Activated naive CD4-positive, alpha-beta T cell treated with anti-CD3 and anti-CD28 coated beads for 36 hours (primary cell): ENCODE measurements at regions not wholly inside any gene's neighbourhood (a gene's known extent, or its start where the extent isn't known, plus 50 kb on each side); places are given as distances from the start of the nearest gene placed in this dataset.

Experiments
- CTCF ChIA-PET: fragments of 350-600 bp; sonication (Branson Sonifier 250); formaldehyde crosslinking; loops from one replicate; lab custom pipeline; 2021; ENCODE audit warnings: antibody characterized with exemption; lab: Charles Lee
- DNase-seq: peaks from one replicate; pipeline ENCODE4 v3.0.0-alpha.2; 2020
- H3K27ac Mint-ChIP-seq: one replicate; pipeline ENCODE4 v1.8.0; 2021; ENCODE audit warnings: mild to moderate bottlenecking, mixed read lengths
- H3K27me3 Mint-ChIP-seq: one replicate; pipeline ENCODE4 v1.8.0; 2021; ENCODE audit warnings: low read depth, mixed read lengths
- H3K36me3 Mint-ChIP-seq: one replicate; pipeline ENCODE4 v1.8.0; 2021; ENCODE audit warnings: low read depth, mixed read lengths
- H3K4me1 Mint-ChIP-seq: one replicate; pipeline ENCODE4 v1.8.0; 2021; ENCODE audit warnings: low read depth, mixed read lengths
- H3K4me3 Mint-ChIP-seq: one replicate; pipeline ENCODE4 v1.8.0; 2021; ENCODE audit warnings: mild to moderate bottlenecking, moderate library complexity, mixed read lengths
- H3K9me3 Mint-ChIP-seq: one replicate; pipeline ENCODE4 v1.8.0; 2021; ENCODE audit warnings: mixed read lengths
- intact Hi-C: fragments of 100-400 bp; cut with micrococcal nuclease; formaldehyde crosslinking; loops from one replicate; pipeline ENCODE4 v1.15.1; 2023

- intact Hi-C loops = no loop called here
- CTCF ChIA-PET = no interaction called here
- H3K27ac Mint-ChIP-seq = no peak overlapping the region
- DNase-seq = no peak
- peaks cover 3% of the 10 kb centered on the region for H3K27me3 Mint-ChIP-seq
- no peak overlapping the region for H3K4me3 Mint-ChIP-seq
- H3K36me3 Mint-ChIP-seq = no peaks in the 10 kb centered on the region
- peaks cover 7% of the 10 kb centered on the region for H3K9me3 Mint-ChIP-seq
- no peaks in the 10 kb centered on the region for H3K4me1 Mint-ChIP-seq
Measured at GRCh38 chr15:95511671-95512070, 818.8 kb upstream of the NR2F2 start.

- Mint-ChIP-seq H3K4me3 (no peak overlapping the region), H3K36me3 (no peaks in the 10 kb centered on the region), H3K27me3 (peaks cover 6% of the 10 kb centered on the region), H3K4me1 (no peaks in the 10 kb centered on the region), H3K9me3 (peaks cover 7% of the 10 kb centered on the region), H3K27ac (no peak overlapping the region)
- CTCF ChIA-PET = no interaction called here
- intact Hi-C loops = no loop called here
- no peak for DNase-seq
Measured at GRCh38 chr15:95512906-95513305, 817.6 kb upstream of the NR2F2 start.

- Mint-ChIP-seq H3K36me3 (no peaks in the 10 kb centered on the region), H3K4me3 (no peak overlapping the region), H3K27me3 (peaks cover 9% of the 10 kb centered on the region), H3K4me1 (no peaks in the 10 kb centered on the region), H3K9me3 (no peaks in the 10 kb centered on the region), H3K27ac (no peak overlapping the region)
- no peak for DNase-seq
- intact Hi-C loops = no loop called here
- CTCF ChIA-PET = no interaction called here
Measured at GRCh38 chr15:95519887-95520286, 810.6 kb upstream of the NR2F2 start.

- no peak for DNase-seq
- H3K4me1 Mint-ChIP-seq = no peaks in the 10 kb centered on the region
- H3K36me3 Mint-ChIP-seq = no peaks in the 10 kb centered on the region
- H3K27me3 Mint-ChIP-seq = peaks cover 6% of the 10 kb centered on the region
- H3K27ac Mint-ChIP-seq = no peak overlapping the region
- intact Hi-C loops = no loop called here
- no peaks in the 10 kb centered on the region for H3K9me3 Mint-ChIP-seq
- CTCF ChIA-PET = no interaction called here
- no peak overlapping the region for H3K4me3 Mint-ChIP-seq
Measured at GRCh38 chr15:95520511-95520910, 810.0 kb upstream of the NR2F2 start.

- CTCF ChIA-PET = no interaction called here
- no peaks in the 10 kb centered on the region for H3K9me3 Mint-ChIP-seq
Measured at GRCh38 chr15:95520922-95521321, 809.6 kb upstream of the NR2F2 start.

GRCh38 chr15:95522533-95522932 is 808.0 kb upstream of the NR2F2 start:
- Mint-ChIP-seq H3K27ac (no peak overlapping the region), H3K27me3 (peaks cover 6% of the 10 kb centered on the region), H3K36me3 (no peaks in the 10 kb centered on the region), H3K4me3 (no peak overlapping the region), H3K9me3 (no peaks in the 10 kb centered on the region), H3K4me1 (no peaks in the 10 kb centered on the region)
- intact Hi-C loops = no loop called here
- CTCF ChIA-PET = no interaction called here
- no peak for DNase-seq

More at GRCh38 chr15:95520922-95521321, 809.6 kb upstream of the NR2F2 start:
- DNase-seq = no peak
- Mint-ChIP-seq H3K4me1 (no peaks in the 10 kb centered on the region), H3K27ac (no peak overlapping the region), H3K36me3 (no peaks in the 10 kb centered on the region), H3K4me3 (no peak overlapping the region), H3K27me3 (peaks cover 6% of the 10 kb centered on the region)
- intact Hi-C loops = no loop called here

- no peaks in the 10 kb centered on the region for H3K4me1 Mint-ChIP-seq
- intact Hi-C loops = no loop called here
- CTCF ChIA-PET = no interaction called here
- H3K9me3 Mint-ChIP-seq = no peaks in the 10 kb centered on the region
- H3K27me3 Mint-ChIP-seq = no peaks in the 10 kb centered on the region
- no peak overlapping the region for H3K4me3 Mint-ChIP-seq
- DNase-seq = no peak
- no peaks in the 10 kb centered on the region for H3K36me3 Mint-ChIP-seq
- no peak overlapping the region for H3K27ac Mint-ChIP-seq
Measured at GRCh38 chr15:95528920-95529319, 801.6 kb upstream of the NR2F2 start.

GRCh38 chr15:95536638-95537037 is 793.9 kb upstream of the NR2F2 start:
- Mint-ChIP-seq H3K9me3 (no peaks in the 10 kb centered on the region), H3K27me3 (peaks cover 6% of the 10 kb centered on the region), H3K4me3 (no peak overlapping the region), H3K27ac (no peak overlapping the region), H3K36me3 (no peaks in the 10 kb centered on the region), H3K4me1 (no peaks in the 10 kb centered on the region)
- no peak for DNase-seq
- CTCF ChIA-PET = interaction anchor here (1.2 kb wide), 1 partner anchor 10 kb away, joined by 3 read pairs; no protein-coding TSS in a partner anchor
- intact Hi-C loops = no loop called here

GRCh38 chr15:95538693-95539092 is 791.8 kb upstream of the NR2F2 start:
- DNase-seq = no peak
- intact Hi-C loops = no loop called here
- Mint-ChIP-seq H3K27ac (no peak overlapping the region), H3K36me3 (no peaks in the 10 kb centered on the region), H3K4me3 (no peak overlapping the region), H3K27me3 (peaks cover 6% of the 10 kb centered on the region), H3K9me3 (no peaks in the 10 kb centered on the region), H3K4me1 (no peaks in the 10 kb centered on the region)
- CTCF ChIA-PET = no interaction called here

- no peaks in the 10 kb centered on the region for H3K36me3 Mint-ChIP-seq
- H3K27ac Mint-ChIP-seq = no peak overlapping the region
- no peaks in the 10 kb centered on the region for H3K9me3 Mint-ChIP-seq
- CTCF ChIA-PET = no interaction called here
- DNase-seq = no peak
- H3K4me3 Mint-ChIP-seq = no peak overlapping the region
- H3K27me3 Mint-ChIP-seq = peaks cover 9% of the 10 kb centered on the region
- intact Hi-C loops = no loop called here
- H3K4me1 Mint-ChIP-seq = no peaks in the 10 kb centered on the region
Measured at GRCh38 chr15:95541301-95541700, 789.2 kb upstream of the NR2F2 start.

- Mint-ChIP-seq H3K36me3 (no peaks in the 10 kb centered on the region), H3K27ac (no peak overlapping the region), H3K27me3 (peaks cover 17% of the 10 kb centered on the region), H3K4me1 (no peaks in the 10 kb centered on the region), H3K9me3 (no peaks in the 10 kb centered on the region), H3K4me3 (no peak overlapping the region)
- CTCF ChIA-PET = no interaction called here
- intact Hi-C loops = no loop called here
- DNase-seq = no peak
Measured at GRCh38 chr15:95549168-95549738, 781.2 kb upstream of the NR2F2 start.

GRCh38 chr15:95550702-95551101 is 779.8 kb upstream of the NR2F2 start:
- no peaks in the 10 kb centered on the region for H3K9me3 Mint-ChIP-seq
- no peak overlapping the region for H3K4me3 Mint-ChIP-seq
- peaks cover 19% of the 10 kb centered on the region for H3K27me3 Mint-ChIP-seq
- intact Hi-C loops = no loop called here
- H3K36me3 Mint-ChIP-seq = no peaks in the 10 kb centered on the region
- no peaks in the 10 kb centered on the region for H3K4me1 Mint-ChIP-seq
- CTCF ChIA-PET = no interaction called here
- DNase-seq = no peak
- H3K27ac Mint-ChIP-seq = no peak overlapping the region

GRCh38 chr15:95556225-95556624 is 774.3 kb upstream of the NR2F2 start:
- no peaks in the 10 kb centered on the region for H3K36me3 Mint-ChIP-seq
- no peak overlapping the region for H3K4me3 Mint-ChIP-seq
- H3K27ac Mint-ChIP-seq = no peak overlapping the region
- peaks cover 13% of the 10 kb centered on the region for H3K4me1 Mint-ChIP-seq
- no peak for DNase-seq
- peaks cover 35% of the 10 kb centered on the region for H3K27me3 Mint-ChIP-seq
- H3K9me3 Mint-ChIP-seq = no peaks in the 10 kb centered on the region
- CTCF ChIA-PET = no interaction called here
- intact Hi-C loops = no loop called here
